ENCODE measurements at regions not wholly inside any gene's neighbourhood (a gene's known extent, or its start where the extent isn't known, plus 50 kb on each side); places are given as distances from the start of the nearest gene placed in this dataset.

GRCh38 chr5:167889276-167889675 is 402.2 kb upstream of the WWC1 start:
- no peak overlapping the region for H3K4me3 ChIP-seq (ENCODE audit: low read depth, low read length)
- no peak for TF ChIP-seq CTCF (IDR thresholded peaks at IDR 0.05; ENCODE audit: insufficient read depth, low read length)
- no peak for DNase-seq (ENCODE audit: low read depth)

GRCh38 chr5:167892352-167893115 is 398.9 kb upstream of the WWC1 start:
- H3K4me3 ChIP-seq (ENCODE audit: low read depth, low read length), result no peak overlapping the region
- TF ChIP-seq CTCF (IDR thresholded peaks at IDR 0.05; ENCODE audit: insufficient read depth, low read length), result no peak
- no peak for DNase-seq (ENCODE audit: low read depth)

- no peak for DNase-seq (ENCODE audit: low read depth)
- TF ChIP-seq CTCF (IDR thresholded peaks at IDR 0.05; ENCODE audit: insufficient read depth, low read length), result no peak
- H3K4me3 ChIP-seq (ENCODE audit: low read depth, low read length), result no peak overlapping the region
Observed at GRCh38 chr5:167893271-167893670, 398.2 kb upstream of the WWC1 start.

- DNase-seq (ENCODE audit: low read depth), result no peak
- H3K4me3 ChIP-seq (ENCODE audit: low read depth, low read length), result no peak overlapping the region
- TF ChIP-seq CTCF (IDR thresholded peaks at IDR 0.05; ENCODE audit: insufficient read depth, low read length), result no peak
Observed at GRCh38 chr5:167894631-167895472, 396.6 kb upstream of the WWC1 start.

GRCh38 chr5:167895899-167896659 is 395.4 kb upstream of the WWC1 start:
- H3K4me3 ChIP-seq (ENCODE audit: low read depth, low read length), result no peak overlapping the region
- TF ChIP-seq CTCF (IDR thresholded peaks at IDR 0.05; ENCODE audit: insufficient read depth, low read length), result no peak
- DNase-seq (ENCODE audit: low read depth), result no peak

GRCh38 chr5:167896814-167897213 is 394.6 kb upstream of the WWC1 start:
- H3K4me3 ChIP-seq (ENCODE audit: low read depth, low read length), result no peak overlapping the region
- no peak for DNase-seq (ENCODE audit: low read depth)
- TF ChIP-seq CTCF (IDR thresholded peaks at IDR 0.05; ENCODE audit: insufficient read depth, low read length), result no peak
